ENCODE measurements at regions not wholly inside any gene's neighbourhood (a gene's known extent, or its start where the extent isn't known, plus 50 kb on each side); places are given as distances from the start of the nearest gene placed in this dataset.
"Not testable (repeated sequence)": the region's sequence is repeated elsewhere in the genome, so short reads cannot be mapped to it uniquely, and the experiment has no call there.

- DNase-seq (ENCODE audit: low spot score) = peak; percentile 93
These were observed 96.1 kb upstream of the GRIP1 start for GRCh38 chr12:66774929-66775328.

GRCh38 chr12:66775871-66776270 is 97.0 kb upstream of the GRIP1 start:
- peak; percentile 86 for DNase-seq (ENCODE audit: low spot score)

- peak; percentile 25 for DNase-seq (ENCODE audit: low spot score)
These were observed 98.1 kb upstream of the GRIP1 start for GRCh38 chr12:66776974-66777373.

- no peak for DNase-seq (ENCODE audit: low spot score)
These were observed 100.6 kb upstream of the GRIP1 start for GRCh38 chr12:66779466-66779865.

DNA sequence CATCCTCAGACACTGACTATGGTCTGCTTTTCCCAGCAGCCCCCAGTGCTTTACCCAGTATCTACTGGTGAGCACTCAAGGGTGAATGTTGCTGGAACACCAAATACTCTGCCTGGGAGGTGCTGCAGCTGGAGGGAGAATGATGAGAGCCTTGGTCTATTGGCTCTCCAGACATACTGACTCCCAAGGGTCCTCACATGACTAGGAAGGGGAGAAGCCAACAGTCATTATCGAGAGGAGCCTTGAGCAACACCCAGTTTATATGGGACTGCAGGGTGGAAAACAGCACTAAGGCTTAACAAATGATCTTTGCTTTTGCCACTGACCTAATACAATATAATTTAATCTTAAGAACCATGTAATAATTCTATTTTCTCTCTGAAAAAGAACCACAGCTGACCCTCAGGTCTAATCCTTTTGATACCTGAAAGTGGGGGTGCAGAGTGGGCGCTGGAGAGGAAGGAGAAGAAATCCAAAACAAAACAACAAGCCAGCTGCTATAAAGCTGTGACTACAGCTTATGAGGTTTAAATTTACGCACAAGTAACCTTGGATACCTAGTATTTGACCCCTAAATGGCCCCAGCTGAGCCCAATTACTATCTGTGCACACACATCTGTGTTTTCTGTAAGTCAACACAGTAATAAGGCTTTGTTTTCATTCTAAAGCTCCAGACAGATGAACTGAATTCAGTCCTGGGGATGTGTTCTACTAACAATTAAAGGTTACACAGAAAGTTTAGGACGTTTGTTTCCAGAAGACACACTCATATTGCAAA is 107.8 kb upstream of the GRIP1 start:
- no peak for DNase-seq (ENCODE audit: low spot score)

GRCh38 chr12:66799551-66799950 is 120.7 kb upstream of the GRIP1 start:
- no peak for DNase-seq (ENCODE audit: low spot score)

DNA sequence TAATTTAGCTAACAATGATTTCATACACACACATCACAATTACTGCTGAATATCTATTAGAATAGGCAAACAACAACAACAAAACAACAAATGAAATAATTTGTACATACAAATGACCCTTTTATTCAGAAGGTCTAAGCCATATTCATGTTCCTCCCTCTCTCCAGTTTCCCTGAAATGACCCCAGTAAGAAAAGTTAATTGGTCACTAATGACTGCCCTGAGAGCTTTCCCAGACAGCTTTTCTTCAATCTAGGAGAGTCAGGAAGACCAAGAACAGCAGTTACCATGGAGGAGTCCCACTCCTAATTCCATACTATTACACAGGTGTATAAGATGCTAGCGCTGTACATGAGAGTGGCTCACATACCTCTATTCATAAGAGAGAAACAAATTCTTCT is 121.2 kb upstream of the GRIP1 start:
- DNase-seq (ENCODE audit: low spot score) = no peak

- DNase-seq (ENCODE audit: low spot score) = peak; percentile 75
These were observed 125.1 kb upstream of the GRIP1 start for GRCh38 chr12:66803930-66804329.

DNA sequence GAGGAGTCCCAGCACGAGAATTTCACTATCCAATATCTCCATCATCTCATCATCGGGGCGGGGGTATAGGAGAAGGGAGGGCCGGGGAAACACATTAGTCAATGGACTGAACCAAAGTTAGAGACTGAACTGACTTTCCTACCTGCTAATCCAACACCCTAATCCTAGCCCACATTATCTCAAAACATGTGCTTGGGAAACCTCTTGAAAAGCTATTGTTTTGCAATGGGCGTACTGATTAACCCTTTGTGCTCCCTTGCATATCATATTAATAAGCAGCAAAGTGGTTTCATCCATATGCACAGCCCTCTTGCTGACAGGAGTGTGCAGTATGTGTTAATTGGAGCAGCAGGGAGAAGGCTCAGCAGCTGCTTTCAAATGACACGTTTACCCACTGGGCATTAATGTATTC is 125.7 kb upstream of the GRIP1 start:
- DNase-seq (ENCODE audit: low spot score) = peak; percentile 75

DNA sequence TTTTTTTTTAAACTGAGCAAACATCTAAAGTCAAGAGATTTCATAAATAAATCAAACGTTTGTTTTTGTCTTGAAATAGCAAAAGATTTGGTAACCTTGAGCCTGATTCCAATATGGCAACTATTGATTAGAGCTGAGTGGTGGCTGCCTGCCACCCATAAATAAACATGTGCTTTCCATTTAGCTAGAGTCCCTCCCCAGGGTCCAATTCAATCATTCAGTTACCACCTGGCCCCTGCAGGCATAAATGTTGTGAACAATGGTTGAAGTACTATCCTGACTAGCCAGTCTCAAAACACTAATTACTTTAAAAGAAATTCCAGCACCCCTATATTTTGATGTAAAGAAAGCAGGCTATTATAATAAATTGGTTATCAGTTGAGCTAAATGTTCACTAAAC is 129.7 kb upstream of the GRIP1 start:
- DNase-seq (ENCODE audit: low spot score) = peak; percentile 49

GRCh38 chr12:66813137-66813892 is 134.4 kb upstream of the GRIP1 start:
- DNase-seq (ENCODE audit: low spot score) = no peak

DNA sequence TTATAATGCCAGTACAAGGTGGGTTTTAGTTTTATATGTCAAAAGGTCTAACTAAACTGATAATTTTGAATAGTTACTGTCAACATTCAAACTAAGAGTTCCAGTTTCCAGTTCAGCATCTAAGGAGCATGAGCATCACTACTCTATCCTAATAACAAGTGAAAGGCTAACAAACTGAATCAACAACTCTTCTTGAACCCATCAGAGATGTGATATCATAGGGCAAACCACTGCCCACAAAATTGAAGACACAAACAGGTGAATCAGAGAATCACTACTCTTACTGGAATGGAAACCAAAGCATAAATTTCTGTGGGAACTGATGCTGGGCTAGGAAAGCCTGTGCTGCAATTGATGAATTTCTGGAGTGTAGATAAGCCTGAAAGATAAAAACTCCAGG is 140.7 kb upstream of the GRIP1 start:
- no peak for DNase-seq (ENCODE audit: low spot score)

DNA sequence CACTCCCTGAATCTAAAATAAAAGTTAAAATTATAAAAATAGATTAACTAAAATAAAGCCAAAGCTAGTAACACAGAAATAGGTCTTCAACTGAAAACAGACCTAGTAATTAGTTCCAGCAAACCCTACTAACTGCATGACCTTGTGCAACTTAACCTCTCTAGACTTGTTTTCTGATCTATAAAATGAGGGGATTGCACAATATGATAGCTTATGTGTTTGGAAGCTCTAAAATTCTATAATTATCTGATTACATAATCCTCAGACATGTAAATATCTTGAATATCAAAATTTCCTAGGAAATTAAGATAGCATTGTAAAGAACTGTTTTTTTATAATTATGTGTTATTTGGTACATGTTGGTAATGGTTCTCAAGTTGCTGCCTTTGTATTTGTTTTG is 144.1 kb upstream of the GRIP1 start:
- DNase-seq (ENCODE audit: low spot score) = no peak

- peak; percentile 15 for DNase-seq (ENCODE audit: low spot score)
These were observed 145.1 kb upstream of the GRIP1 start for GRCh38 chr12:66823857-66824570.

DNA sequence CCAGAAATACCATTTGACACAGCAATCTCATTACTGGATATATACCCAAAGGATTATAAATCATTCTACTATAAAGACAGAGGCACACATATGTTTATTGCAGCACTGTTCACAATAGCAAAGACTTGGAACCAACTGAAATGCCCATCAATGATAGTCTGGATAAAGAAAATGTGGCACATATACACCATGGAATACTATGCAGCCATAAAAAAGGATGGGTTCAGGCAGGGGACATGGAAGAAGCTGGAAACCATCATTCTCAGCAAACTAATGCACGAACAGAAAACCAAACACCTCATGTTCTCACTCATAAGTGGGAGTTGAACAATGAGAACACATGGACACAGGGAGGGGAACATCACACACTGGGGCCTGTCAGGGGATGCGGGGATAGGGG is 147.0 kb upstream of the GRIP1 start:
- DNase-seq (ENCODE audit: low spot score) = not testable (repeated sequence)

GRCh38 chr12:66829660-66830325 is 150.9 kb upstream of the GRIP1 start:
- DNase-seq (ENCODE audit: low spot score) = no peak

GRCh38 chr12:66831495-66831894 is 152.6 kb upstream of the GRIP1 start:
- DNase-seq (ENCODE audit: low spot score) = no peak

GRCh38 chr12:66832997-66833396 is 154.1 kb upstream of the GRIP1 start:
- DNase-seq (ENCODE audit: low spot score) = no peak

GRCh38 chr12:66836623-66837310 is 157.9 kb upstream of the GRIP1 start:
- no peak for DNase-seq (ENCODE audit: low spot score)

GRCh38 chr12:66837311-66837627 is 158.4 kb upstream of the GRIP1 start:
- DNase-seq (ENCODE audit: low spot score) = no peak

DNA sequence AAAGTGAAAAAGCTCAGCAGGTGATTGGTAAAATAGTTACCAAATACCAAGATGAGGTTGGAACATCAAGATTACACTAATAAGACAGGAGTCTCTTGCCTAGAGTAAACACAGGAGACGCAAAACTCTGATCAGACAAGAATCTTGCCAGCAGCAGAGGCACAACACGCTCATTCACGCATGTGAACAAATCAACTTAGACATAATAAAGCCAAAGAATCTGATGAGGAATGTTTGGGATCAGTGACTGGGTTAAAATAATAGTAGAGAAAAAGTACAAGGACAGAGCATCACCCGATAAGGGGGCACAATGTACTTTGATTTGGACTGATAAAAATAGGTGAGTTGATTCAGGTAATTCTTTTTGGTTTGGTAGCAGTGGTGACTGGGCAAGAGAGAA is 159.5 kb upstream of the GRIP1 start:
- DNase-seq (ENCODE audit: low spot score) = no peak
